ENCODE measurements at regions not wholly inside any gene's neighbourhood (a gene's known extent, or its start where the extent isn't known, plus 50 kb on each side); places are given as distances from the start of the nearest gene placed in this dataset.

- TF ChIP-seq ZNF565 (CRISPR knock-in tag; conservative IDR thresholded peaks at IDR 0.05; ENCODE audit: low read depth), result no peak
- no peak for TF ChIP-seq CSDC2 (CRISPR knock-in tag; IDR thresholded peaks at IDR 0.05)
- no peak for TF ChIP-seq PPARA (CRISPR knock-in tag; IDR thresholded peaks at IDR 0.05; ENCODE audit: borderline replicate concordance)
- no peak for TF ChIP-seq GLIS3 (CRISPR knock-in tag; IDR thresholded peaks at IDR 0.05)
- TF ChIP-seq SNAI2 (CRISPR knock-in tag; IDR thresholded peaks at IDR 0.05), result no peak
- no peak for TF ChIP-seq ZNF70 (CRISPR knock-in tag; IDR thresholded peaks at IDR 0.05)
- TF ChIP-seq ZFP30 (CRISPR knock-in tag; IDR thresholded peaks at IDR 0.05), result no peak
- TF ChIP-seq TCF4 (CRISPR knock-in tag; IDR thresholded peaks at IDR 0.05; ENCODE audit: borderline replicate concordance), result no peak
- TF ChIP-seq ESRRG (CRISPR knock-in tag; IDR thresholded peaks at IDR 0.05), result no peak
- TF ChIP-seq POU6F1 (CRISPR knock-in tag; IDR thresholded peaks at IDR 0.05; ENCODE audit: borderline replicate concordance, low read depth), result no peak
- no peak for TF ChIP-seq ZC3H10 (CRISPR knock-in tag; IDR thresholded peaks at IDR 0.05)
These were observed 1021.0 kb downstream of the EPHA3 start for GRCh38 chr3:90128391-90128790.

GRCh38 chr3:90129730-90130129, 1022.3 kb downstream of the EPHA3 start:
- ATAC-seq, result no peak
- TF ChIP-seq ZNF8 (CRISPR knock-in tag; IDR thresholded peaks at IDR 0.05) (no peak), PATZ1 (CRISPR knock-in tag; IDR thresholded peaks at IDR 0.05; ENCODE audit: borderline replicate concordance) (no peak), OSR1 (CRISPR knock-in tag; IDR thresholded peaks at IDR 0.05) (no peak), TCF4 (CRISPR knock-in tag; IDR thresholded peaks at IDR 0.05; ENCODE audit: borderline replicate concordance) (no peak), ESRRG (CRISPR knock-in tag; IDR thresholded peaks at IDR 0.05) (no peak), CREB5 (CRISPR knock-in tag; IDR thresholded peaks at IDR 0.05; ENCODE audit: low read depth) (no peak), PPARA (CRISPR knock-in tag; IDR thresholded peaks at IDR 0.05; ENCODE audit: borderline replicate concordance) (no peak), TOX (CRISPR knock-in tag; IDR thresholded peaks at IDR 0.05; ENCODE audit: borderline replicate concordance) (no peak), RARB (CRISPR knock-in tag; IDR thresholded peaks at IDR 0.05) (no peak), ZNF70 (CRISPR knock-in tag; IDR thresholded peaks at IDR 0.05) (no peak), BACH2 (CRISPR knock-in tag; IDR thresholded peaks at IDR 0.05; ENCODE audit: borderline replicate concordance) (no peak), CSRNP3 (CRISPR knock-in tag; IDR thresholded peaks at IDR 0.05) (no peak), SNAI2 (CRISPR knock-in tag; IDR thresholded peaks at IDR 0.05) (no peak), ZC3H10 (CRISPR knock-in tag; IDR thresholded peaks at IDR 0.05) (no peak), ZFP3 (CRISPR knock-in tag; IDR thresholded peaks at IDR 0.05) (no peak)

More at GRCh38 chr3:90128391-90128790, 1021.0 kb downstream of the EPHA3 start:
- ATAC-seq, result no peak

GRCh38 chr3:90132197-90132596, 1024.8 kb downstream of the EPHA3 start:
- ATAC-seq, result no peak
- no peak for TF ChIP-seq TSHZ2 (CRISPR knock-in tag; IDR thresholded peaks at IDR 0.05)
- TF ChIP-seq GLIS3 (CRISPR knock-in tag; IDR thresholded peaks at IDR 0.05), result no peak
- TF ChIP-seq ZNF565 (CRISPR knock-in tag; conservative IDR thresholded peaks at IDR 0.05; ENCODE audit: low read depth), result no peak
- no peak for TF ChIP-seq ZFP3 (CRISPR knock-in tag; IDR thresholded peaks at IDR 0.05)
- no peak for TF ChIP-seq OSR1 (CRISPR knock-in tag; IDR thresholded peaks at IDR 0.05)
- TF ChIP-seq CSRNP3 (CRISPR knock-in tag; IDR thresholded peaks at IDR 0.05), result no peak
- no peak for TF ChIP-seq RARB (CRISPR knock-in tag; IDR thresholded peaks at IDR 0.05)
- TF ChIP-seq CREB5 (CRISPR knock-in tag; IDR thresholded peaks at IDR 0.05; ENCODE audit: low read depth), result no peak
- no peak for TF ChIP-seq SNAI2 (CRISPR knock-in tag; IDR thresholded peaks at IDR 0.05)
- no peak for TF ChIP-seq BACH2 (CRISPR knock-in tag; IDR thresholded peaks at IDR 0.05; ENCODE audit: borderline replicate concordance)
- no peak for TF ChIP-seq CSDC2 (CRISPR knock-in tag; IDR thresholded peaks at IDR 0.05)

Data from SK-N-SH treated with all-trans-retinoic acid at 6 μM for 48 hours (cell line).